ENCODE measurements at regions not wholly inside any gene's neighbourhood (a gene's known extent, or its start where the extent isn't known, plus 50 kb on each side); places are given as distances from the start of the nearest gene placed in this dataset.

GRCh38 chr3:13144163-13145023 is 71.2 kb upstream of the IQSEC1 start:
- ChIA-PET POLR2A (interaction anchor here (0.6 to 0.7 kb wide), 4 partner anchors 9 to 27 kb away, joined by 3 to 4 read pairs (median 3); no protein-coding TSS in a partner anchor), CTCF (ENCODE audit: low intra/inter-chr PET ratio) (no interaction called here)
- under 1% methylated on average over 25 of the region's 25 CpGs for WGBS (ENCODE audit: insufficient coverage, low coverage, missing lambda C conversion rate)
- in situ Hi-C loops (cut with MboI) (no loop called here), intact Hi-C loops (cut with micrococcal nuclease) (loop anchor here (5.0 kb wide), 1 partner anchor 78 kb away; no protein-coding TSS in a partner anchor)
- BruUV-seq (replicated peaks) = no TSS peak
- Histone ChIP-seq H2AFZ (ENCODE audit: low read depth, low read length) (no peak overlapping the region), H4K20me1 (replicated peaks; ENCODE audit: control insufficient read depth, insufficient read depth, low read length) (peaks cover 17% of the 10 kb centered on the region), H3K27ac (ENCODE audit: extremely low read depth, low read depth, low read length) (no peak overlapping the region), H3K36me3 (ENCODE audit: control insufficient read depth, insufficient read depth, low read length) (no peaks in the 10 kb centered on the region), H3K4me3 (no peak overlapping the region), H3K9me1 (ENCODE audit: control insufficient read depth, insufficient read depth, low read length) (no peaks in the 10 kb centered on the region), H3K4me1 (replicated peaks in 1 of 2; ENCODE audit: control insufficient read depth in 2 of 2, insufficient read depth in 2 of 2, low read length in 2 of 2) (peaks cover 0 to under 1% of the 10 kb centered on the region in 2 experiments; a peak in 1 of 5 replicates), H3K79me2 (ENCODE audit: control insufficient read depth, insufficient read depth, low read length) (no peaks in the 10 kb centered on the region), H3K9me3 (replicated peaks; ENCODE audit: control insufficient read depth, insufficient read depth, low read depth, low read length) (no peaks in the 10 kb centered on the region), H3K4me2 (ENCODE audit: insufficient read depth, low read length) (no peak overlapping the region), H3K9ac (ENCODE audit: insufficient read depth in 1 of 2, low read depth in 2 of 2, low read length in 2 of 2) (no peak overlapping the region), H3K27me3 (ENCODE audit: control insufficient read depth in 2 of 2, insufficient read depth in 2 of 2, low read length in 2 of 2) (peaks cover 14 to 80% of the 10 kb centered on the region in 2 experiments)
- no peak for FAIRE-seq
- ATAC-seq = no peak
- no peak for DNase-seq (ENCODE audit: extremely low read depth in 1 of 4, low spot score in 3 of 4)
- no peak for TF ChIP-seq ETV1 (tag; conservative IDR thresholded peaks at IDR 0.05; ENCODE audit: low read depth)
- no peak for TF ChIP-seq ZNF445 (CRISPR knock-in tag; IDR thresholded peaks at IDR 0.05; ENCODE audit: low read depth)
- no peak for TF ChIP-seq HSF4 (CRISPR knock-in tag; IDR thresholded peaks at IDR 0.05; ENCODE audit: borderline replicate concordance)
- TF ChIP-seq PRPF4 (IDR thresholded peaks at IDR 0.05; ENCODE audit: insufficient read depth, low read depth, low read length, poor library complexity, severe bottlenecking) = no peak
- no peak for TF ChIP-seq ZNF274 (IDR thresholded peaks at IDR 0.05; ENCODE audit: borderline replicate concordance, low read depth, low read length)
- TF ChIP-seq NR2C2 (CRISPR knock-in tag; IDR thresholded peaks at IDR 0.05) = no peak
- no peak for TF ChIP-seq NR2C2 (tag; IDR thresholded peaks at IDR 0.05)
- no peak for TF ChIP-seq FOXK1 (CRISPR knock-in tag; IDR thresholded peaks at IDR 0.05; ENCODE audit: borderline replicate concordance)
- TF ChIP-seq BHLHE40 (IDR thresholded peaks at IDR 0.05; ENCODE audit: low read length) = no peak
- no peak for TF ChIP-seq SP2 (IDR thresholded peaks at IDR 0.05; ENCODE audit: extremely low read depth, low read depth, low read length, poor library complexity, severe bottlenecking)
- no peak for TF ChIP-seq NELFE (IDR thresholded peaks at IDR 0.05; ENCODE audit: insufficient read depth, insufficient read length)
- no peak for TF ChIP-seq HEY1 (CRISPR knock-in tag; IDR thresholded peaks at IDR 0.05; ENCODE audit: borderline replicate concordance)
- no peak for TF ChIP-seq ID3 (CRISPR knock-in tag; IDR thresholded peaks at IDR 0.05)
- TF ChIP-seq ID3 (tag; IDR thresholded peaks at IDR 0.05) = no peak
- no peak for TF ChIP-seq ZNF561 (CRISPR knock-in tag; conservative IDR thresholded peaks at IDR 0.05)
- no peak for TF ChIP-seq TAF1 (IDR thresholded peaks at IDR 0.05; ENCODE audit: control insufficient read depth, extremely low read depth, insufficient read depth, low read length, severe bottlenecking)
- no peak for TF ChIP-seq ETS2 (tag; IDR thresholded peaks at IDR 0.05; ENCODE audit: borderline replicate concordance, poor library complexity, severe bottlenecking)

Data from K562 (cell line).